GM19455 (cell line): ENCODE measurements at regions not wholly inside any gene's neighbourhood (a gene's known extent, or its start where the extent isn't known, plus 50 kb on each side); places are given as distances from the start of the nearest gene placed in this dataset.

Source experiments
- ATAC-seq: cut with Tn5 transposase; IDR thresholded peaks from one replicate; pipeline ENCODE4 v1.9.1; 2021; ENCODE audit not compliant: unreplicated experiment

GRCh38 chr2:138430181-138430580 is 71.4 kb upstream of the SPOPL start:
- ATAC-seq = no peak

GRCh38 chr2:138432971-138433370 is 68.6 kb upstream of the SPOPL start:
- ATAC-seq = no peak

DNA sequence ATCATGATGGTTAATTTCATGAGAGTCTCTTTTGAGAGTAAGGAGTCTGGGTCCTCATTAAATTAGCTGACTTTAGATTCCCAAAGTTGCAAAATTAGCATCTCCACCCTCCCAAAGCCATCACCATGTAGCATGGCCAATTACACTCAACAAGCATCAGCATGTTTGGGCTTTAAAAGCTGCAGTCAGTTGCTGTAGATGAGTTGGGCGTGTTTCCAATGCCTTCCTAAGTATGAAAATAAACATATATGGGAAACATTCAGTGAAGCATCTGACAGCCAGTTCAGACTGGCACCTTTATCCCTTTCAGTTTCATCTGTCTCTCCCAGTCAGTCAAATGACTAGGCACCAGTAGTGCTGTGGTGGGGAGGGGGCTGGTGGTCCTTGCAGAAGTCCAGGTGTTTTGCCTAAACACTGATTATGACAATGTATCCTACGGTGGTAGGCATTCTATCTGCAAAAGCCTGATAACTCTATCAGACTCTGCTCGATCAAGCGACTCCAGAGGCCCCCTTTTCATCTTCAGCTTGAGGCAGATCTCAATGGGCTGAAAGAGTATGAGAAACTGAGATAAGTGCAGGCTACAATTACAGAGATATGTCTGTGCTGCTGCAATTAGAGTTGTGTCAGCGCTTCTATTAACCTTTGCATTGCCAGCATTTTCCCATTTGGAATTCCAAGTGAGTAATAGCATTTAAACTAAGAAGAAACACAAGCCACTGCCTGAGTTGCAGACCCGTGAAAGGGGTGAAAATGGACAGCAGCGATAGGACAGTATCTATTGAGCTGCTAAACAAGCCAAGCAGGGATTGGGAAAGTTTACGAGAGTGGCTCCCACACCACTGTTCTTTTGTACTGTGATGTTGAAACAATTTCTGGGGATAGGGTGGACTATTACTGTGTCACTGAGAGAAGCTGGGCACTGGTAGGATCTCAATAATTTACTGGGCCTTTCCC is 67.3 kb upstream of the SPOPL start:
- no peak for ATAC-seq

DNA sequence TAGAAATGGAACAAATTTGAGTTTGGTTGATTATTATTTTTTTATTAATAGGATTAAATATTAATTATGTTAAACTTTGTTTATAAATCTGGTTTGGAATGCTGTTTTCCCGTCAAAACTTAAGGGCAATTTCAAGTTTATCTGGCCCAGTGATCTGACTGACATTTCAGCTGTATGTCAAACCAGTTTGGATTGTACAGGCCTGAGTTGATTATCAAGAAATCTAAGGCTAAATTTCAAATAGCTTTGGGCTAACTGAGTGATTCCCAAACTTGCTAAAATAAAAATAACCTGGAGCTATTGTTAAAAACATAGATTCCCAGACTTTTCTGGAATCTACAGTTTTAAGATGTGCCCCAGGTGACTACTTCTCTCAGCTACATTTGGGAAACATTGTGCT is 65.9 kb upstream of the SPOPL start:
- ATAC-seq = no peak

- no peak for ATAC-seq
Measured at GRCh38 chr2:138439733-138440132, 61.8 kb upstream of the SPOPL start.

DNA sequence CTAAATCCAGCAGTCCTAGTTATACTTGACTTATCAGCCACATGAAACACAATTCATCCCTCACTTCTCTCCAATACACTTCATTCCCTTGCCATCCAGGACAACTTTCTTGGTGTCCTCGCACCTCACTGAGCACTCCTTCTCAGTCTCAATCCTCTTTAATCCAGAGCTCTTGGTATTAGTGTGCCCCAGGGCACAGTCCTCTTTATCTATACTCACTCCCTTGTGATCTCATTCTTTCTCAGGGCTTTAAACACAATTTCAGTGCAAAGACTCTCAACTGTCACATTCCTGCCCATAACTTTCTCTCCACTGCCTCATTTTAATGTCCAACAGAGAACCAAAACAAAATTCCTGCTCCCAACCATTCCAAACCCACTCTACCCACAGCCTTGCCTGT is 60.8 kb upstream of the SPOPL start:
- ATAC-seq = no peak

DNA sequence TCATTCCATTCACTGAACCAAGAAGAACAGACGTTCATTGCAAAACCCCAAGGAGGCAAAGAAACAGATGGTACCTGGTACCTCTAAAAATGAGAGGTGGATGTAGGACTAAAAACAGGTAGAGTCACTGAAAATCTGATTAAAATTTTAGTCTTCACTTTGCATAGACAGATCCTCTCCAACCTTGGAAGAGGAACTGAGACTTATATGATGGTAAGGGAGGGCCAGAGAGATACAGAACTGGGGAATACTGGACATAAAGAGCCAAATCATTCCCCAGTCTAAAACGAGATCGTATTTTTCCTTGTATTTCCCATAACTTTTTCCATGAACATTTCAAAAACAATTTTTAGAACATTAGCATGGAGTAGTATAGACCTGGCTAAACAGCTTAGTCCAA is 59.7 kb upstream of the SPOPL start:
- no peak for ATAC-seq

DNA sequence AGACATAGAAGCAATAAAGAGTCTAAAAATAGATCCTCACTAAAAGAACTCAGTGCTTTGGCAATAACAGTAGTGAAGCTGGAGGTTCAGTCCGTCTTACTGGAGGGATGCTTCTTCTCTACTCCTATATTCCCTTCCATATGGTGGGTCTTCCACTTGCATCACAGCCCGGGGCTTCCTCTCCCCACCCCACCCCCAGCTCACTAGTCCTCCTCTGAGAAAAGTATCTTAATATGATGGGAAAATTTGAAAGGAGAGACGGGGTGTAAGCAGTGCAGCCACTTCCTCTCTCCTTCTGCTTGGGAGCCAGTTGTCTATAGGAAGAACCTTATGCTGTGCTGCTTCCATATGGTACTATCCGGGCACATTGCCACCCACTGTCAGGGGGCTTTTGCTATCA is 57.2 kb upstream of the SPOPL start:
- ATAC-seq = no peak

- no peak for ATAC-seq
Measured at GRCh38 chr2:138445227-138445626, 56.3 kb upstream of the SPOPL start.

GRCh38 chr2:138446043-138446442 is 55.5 kb upstream of the SPOPL start:
- no peak for ATAC-seq

- no peak for ATAC-seq
Measured at GRCh38 chr2:138447889-138448570, 53.5 kb upstream of the SPOPL start.
